Neural cell (in vitro differentiated cells): ENCODE measurements at regions not wholly inside any gene's neighbourhood (a gene's known extent, or its start where the extent isn't known, plus 50 kb on each side); places are given as distances from the start of the nearest gene placed in this dataset.

Experiments
- REST ChIP-seq: IDR thresholded peaks from 2 replicates; pipeline ENCODE4 v1.6.1; 2012; ENCODE audit warnings: borderline replicate concordance
- TF ChIP-seq, protein P1 (sequence below): fragments of 450-650 bp; IDR thresholded peaks from 2 replicates; pipeline ENCODE4 v1.5.1; 2014; ENCODE audit warnings: antibody characterized with exemption, mild to moderate bottlenecking, moderate library complexity; ENCODE audit not compliant: poor library complexity, severe bottlenecking

GRCh38 chr2:193315428-193316091 is 1120.8 kb upstream of the TMEFF2 start:
- TF ChIP-seq, protein P1, sequence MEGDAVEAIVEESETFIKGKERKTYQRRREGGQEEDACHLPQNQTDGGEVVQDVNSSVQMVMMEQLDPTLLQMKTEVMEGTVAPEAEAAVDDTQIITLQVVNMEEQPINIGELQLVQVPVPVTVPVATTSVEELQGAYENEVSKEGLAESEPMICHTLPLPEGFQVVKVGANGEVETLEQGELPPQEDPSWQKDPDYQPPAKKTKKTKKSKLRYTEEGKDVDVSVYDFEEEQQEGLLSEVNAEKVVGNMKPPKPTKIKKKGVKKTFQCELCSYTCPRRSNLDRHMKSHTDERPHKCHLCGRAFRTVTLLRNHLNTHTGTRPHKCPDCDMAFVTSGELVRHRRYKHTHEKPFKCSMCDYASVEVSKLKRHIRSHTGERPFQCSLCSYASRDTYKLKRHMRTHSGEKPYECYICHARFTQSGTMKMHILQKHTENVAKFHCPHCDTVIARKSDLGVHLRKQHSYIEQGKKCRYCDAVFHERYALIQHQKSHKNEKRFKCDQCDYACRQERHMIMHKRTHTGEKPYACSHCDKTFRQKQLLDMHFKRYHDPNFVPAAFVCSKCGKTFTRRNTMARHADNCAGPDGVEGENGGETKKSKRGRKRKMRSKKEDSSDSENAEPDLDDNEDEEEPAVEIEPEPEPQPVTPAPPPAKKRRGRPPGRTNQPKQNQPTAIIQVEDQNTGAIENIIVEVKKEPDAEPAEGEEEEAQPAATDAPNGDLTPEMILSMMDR, result no peak
- no peak for TF ChIP-seq REST
